Heart left ventricle (tissue), 16 donors: ENCODE measurements at regions not wholly inside any gene's neighbourhood (a gene's known extent, or its start where the extent isn't known, plus 50 kb on each side); places are given as distances from the start of the nearest gene placed in this dataset.

Experiments used
- ATAC-seq, 4 donors: fragments of 200-7000 bp; cut with Tn5 transposase; one replicate each; pipeline ENCODE4 v1.9.1; 2020 to 2022; ENCODE audit warnings: moderate library complexity in 4 of 4, mild to moderate bottlenecking in 3 of 4, moderate number of reproducible peaks in 1 of 4
- DNase-seq, 5 donors: peaks; one replicate each; pipeline ENCODE4 v3.0.0-alpha.2; 2020
- H3K27ac ChIP-seq, 12 donors: fragments of 200-600 bp; sonication (generic) in 4 of 12; one replicate each; pipeline versions ENCODE4 v1.5.0 to v1.8.0; 2016 to 2022; ENCODE audit warnings: mild to moderate bottlenecking in 2 of 12
- H3K27me3 ChIP-seq, 9 donors: fragments of 200-600 bp; sonication (generic) in 2 of 9; one replicate each; pipeline versions ENCODE4 v1.5.1 to v1.8.0; 2016 to 2022; ENCODE audit warnings: mild to moderate bottlenecking in 3 of 9
- H3K36me3 ChIP-seq, 9 donors: fragments of 200-600 bp; sonication (generic) in 2 of 9; one replicate each; pipeline versions ENCODE4 v1.5.0 to v1.8.0; 2018 to 2022; ENCODE audit warnings: mild to moderate bottlenecking in 2 of 9
- H3K4me1 ChIP-seq, 12 donors: fragments of 200-600 bp; sonication (generic) in 4 of 12; one replicate each; pipeline versions ENCODE4 v1.5.0 to v1.8.0; 2016 to 2022; ENCODE audit warnings: mild to moderate bottlenecking in 3 of 12
- H3K4me3 ChIP-seq, 12 donors: fragments of 200-600 bp; sonication (generic) in 4 of 12; one replicate each; pipeline versions ENCODE4 v1.5.0 to v1.8.0; 2017 to 2022; ENCODE audit warnings: mild to moderate bottlenecking in 9 of 12, moderate library complexity in 4 of 12
- H3K9me3 ChIP-seq, 12 donors: fragments of 200-600 bp; sonication (generic) in 4 of 12; one replicate each; pipeline versions ENCODE4 v1.5.0 to v1.8.0; 2016 to 2022; ENCODE audit warnings: mild to moderate bottlenecking in 1 of 12
- CTCF ChIP-seq, 12 donors: fragments of 200-600 bp; sonication (generic) in 4 of 12; IDR thresholded peaks; one replicate each; pipeline versions ENCODE4 v1.5.0 to v1.8.0; 2018 to 2022; ENCODE audit warnings: antibody characterized with exemption in 12 of 12, mild to moderate bottlenecking in 5 of 12
- POLR2A ChIP-seq, 2 donors: fragments of 450-650 bp; IDR thresholded peaks; one replicate each; pipeline ENCODE4 v1.6.1; 2017; ENCODE audit warnings: antibody characterized with exemption in 2 of 2, mild to moderate bottlenecking in 2 of 2, moderate library complexity in 2 of 2
- WGBS, 4 donors: extraction: QIAGEN DNeasy Blood & Tissue Kit in 2 of 4; methylation state at CpG; one replicate each; pipeline versions ENCODE4 v1.1.5 to v1.1.7; 2013 to 2018; 5-methylcytosine and 5-hydroxymethylcytosine counted together
- intact Hi-C, 10 donors: fragments of 100-400 bp; cut with DNase I; formaldehyde crosslinking; loops; one replicate each; pipeline versions ENCODE4 v1.11.1 to v1.14.2; 2022
- donor health status: ischemic (EF 13 %, LVEDD 7.1; RV severe dilation, severe dysfunction).
- donor health status: healthy with polysubstance abuse.
- donor health status: DM: no; HTN: yes; CAD: no.
- donor health status: DM: no; HTN: no; CAD: no.
- donor health status: ischemic (EF 25% LVEDD 6.9; RV normal size, moderate dysfunction).
- donor health status: ischemic (EF 25% LVEDD 5.7; RV mildly dilated, moderate dysfunction).
- donor health status: healthy.
- donor health status: DM: yes; HTN: yes; CAD: no.
- donor health status: ischemic (EF 35%, LVEDD 5.7; RV mildly dilated, moderate dysfunction).
- donor health status: nonischemic (EF 11% LVEDD 7.7; RV severe dilation, severe dysfunction).
- donor health status: DM: yes; HTN: yes; CAD: no.
- donor health status: PGD.
- donor health status: ischemic (EF 29% LVEDD 5.4; RV normal size, mild dysfunction).
- donor health status: nonischemic (EF 23%, LVEDD 6.1; RV moderate dilation, normal function).

- H3K36me3 ChIP-seq = no peaks in the 10 kb centered on the region
- no peak overlapping the region for H3K4me3 ChIP-seq
- H3K4me1 ChIP-seq = no peaks in the 10 kb centered on the region
- no peak for ATAC-seq
- TF ChIP-seq POLR2A (IDR thresholded peaks at IDR 0.05) (no peak), CTCF (IDR thresholded peaks at IDR 0.05) (no peak)
- 79 to 87% (median 84%) methylated on average over 3 of the region's 3 CpGs for WGBS, 4 donors
- H3K27me3 ChIP-seq = no peaks in the 10 kb centered on the region
- no peak overlapping the region for H3K27ac ChIP-seq
- DNase-seq = no peak
- intact Hi-C loops = no loop called here
- H3K9me3 ChIP-seq = peaks cover 0 to 4% (median 0%) of the 10 kb centered on the region in 12 donors
Measured at GRCh38 chr6:67535946-67536345, 1099.1 kb upstream of the ADGRB3 start.

- no peaks in the 10 kb centered on the region for H3K27me3 ChIP-seq
- H3K36me3 ChIP-seq = no peaks in the 10 kb centered on the region
- no peaks in the 10 kb centered on the region for H3K4me1 ChIP-seq
- H3K4me3 ChIP-seq = no peak overlapping the region
- ATAC-seq (no peak), DNase-seq (no peak)
- WGBS, 4 donors = 66 to 83% (median 67%) methylated on average over 2 of the region's 2 CpGs
- intact Hi-C loops = no loop called here
- H3K9me3 ChIP-seq = peaks cover 0 to 9% (median 0%) of the 10 kb centered on the region in 12 donors
- no peak overlapping the region for H3K27ac ChIP-seq
- no peak for TF ChIP-seq CTCF (IDR thresholded peaks at IDR 0.05)
- no peak for TF ChIP-seq POLR2A (IDR thresholded peaks at IDR 0.05)
Measured at GRCh38 chr6:67506352-67506751, 1128.7 kb upstream of the ADGRB3 start.

- ATAC-seq (no peak), DNase-seq (no peak)
- intact Hi-C loops = no loop called here
- no peak overlapping the region for H3K4me3 ChIP-seq
- no peaks in the 10 kb centered on the region for H3K36me3 ChIP-seq
- 57 to 67% (median 60%) methylated on average over 5 of the region's 5 CpGs for WGBS, 4 donors
- H3K27me3 ChIP-seq = no peaks in the 10 kb centered on the region
- peaks cover 0 to 9% (median 0%) of the 10 kb centered on the region in 12 donors for H3K9me3 ChIP-seq
- no peaks in the 10 kb centered on the region for H3K4me1 ChIP-seq
- no peak for TF ChIP-seq POLR2A (IDR thresholded peaks at IDR 0.05)
- no peak for TF ChIP-seq CTCF (IDR thresholded peaks at IDR 0.05)
- H3K27ac ChIP-seq = no peak overlapping the region
Measured at GRCh38 chr6:67501755-67502154, 1133.3 kb upstream of the ADGRB3 start.

GRCh38 chr6:67497749-67498148 lies 1137.3 kb upstream of the ADGRB3 start:
- DNase-seq (no peak), ATAC-seq (no peak)
- no peak overlapping the region for H3K4me3 ChIP-seq
- no peaks in the 10 kb centered on the region for H3K27me3 ChIP-seq
- TF ChIP-seq POLR2A (IDR thresholded peaks at IDR 0.05) = no peak
- WGBS, 4 donors = 59 to 72% (median 69%) methylated on average over 1 of the region's 1 CpG
- H3K4me1 ChIP-seq = no peaks in the 10 kb centered on the region
- intact Hi-C loops = no loop called here
- H3K36me3 ChIP-seq = no peaks in the 10 kb centered on the region
- peaks cover 0 to 5% (median 0%) of the 10 kb centered on the region in 12 donors for H3K9me3 ChIP-seq
- H3K27ac ChIP-seq = no peak overlapping the region

GRCh38 chr6:67496191-67496590 lies 1138.9 kb upstream of the ADGRB3 start:
- H3K9me3 ChIP-seq = peaks cover 0 to 5% (median 0%) of the 10 kb centered on the region in 12 donors
- no peak for TF ChIP-seq POLR2A (IDR thresholded peaks at IDR 0.05)
- TF ChIP-seq CTCF (IDR thresholded peaks at IDR 0.05) = no peak
- ATAC-seq = no peak
- no peak overlapping the region for H3K4me3 ChIP-seq
- DNase-seq = no peak
- no peaks in the 10 kb centered on the region for H3K36me3 ChIP-seq
- H3K4me1 ChIP-seq = no peaks in the 10 kb centered on the region
- no peak overlapping the region for H3K27ac ChIP-seq
- no peaks in the 10 kb centered on the region for H3K27me3 ChIP-seq
- 56 to 69% (median 60%) methylated on average over 3 of the region's 3 CpGs for WGBS, 4 donors
- intact Hi-C loops = no loop called here
